ENCODE measurements at regions not wholly inside any gene's neighbourhood (a gene's known extent, or its start where the extent isn't known, plus 50 kb on each side); places are given as distances from the start of the nearest gene placed in this dataset.

DNA sequence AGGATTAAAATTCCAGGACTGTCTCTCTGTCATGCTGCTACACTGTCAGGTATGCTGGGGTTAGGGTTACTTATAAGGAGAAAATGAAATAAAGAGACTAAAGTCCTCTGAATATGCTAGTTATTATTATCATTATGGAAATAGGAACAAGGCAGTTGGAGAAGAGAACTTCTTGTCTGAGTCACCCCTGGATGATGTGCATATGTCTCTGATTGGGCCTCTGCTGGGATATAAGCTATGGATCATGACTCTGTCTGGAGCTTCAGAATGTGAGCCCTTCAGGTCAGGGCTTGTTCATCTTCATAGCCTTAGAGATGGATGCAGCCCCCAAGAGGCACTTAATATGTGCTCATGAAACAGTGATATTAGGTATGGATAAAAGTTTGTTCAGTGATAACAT lies 569.6 kb downstream of the EPHB1 start:
- TF ChIP-seq, protein P1, sequence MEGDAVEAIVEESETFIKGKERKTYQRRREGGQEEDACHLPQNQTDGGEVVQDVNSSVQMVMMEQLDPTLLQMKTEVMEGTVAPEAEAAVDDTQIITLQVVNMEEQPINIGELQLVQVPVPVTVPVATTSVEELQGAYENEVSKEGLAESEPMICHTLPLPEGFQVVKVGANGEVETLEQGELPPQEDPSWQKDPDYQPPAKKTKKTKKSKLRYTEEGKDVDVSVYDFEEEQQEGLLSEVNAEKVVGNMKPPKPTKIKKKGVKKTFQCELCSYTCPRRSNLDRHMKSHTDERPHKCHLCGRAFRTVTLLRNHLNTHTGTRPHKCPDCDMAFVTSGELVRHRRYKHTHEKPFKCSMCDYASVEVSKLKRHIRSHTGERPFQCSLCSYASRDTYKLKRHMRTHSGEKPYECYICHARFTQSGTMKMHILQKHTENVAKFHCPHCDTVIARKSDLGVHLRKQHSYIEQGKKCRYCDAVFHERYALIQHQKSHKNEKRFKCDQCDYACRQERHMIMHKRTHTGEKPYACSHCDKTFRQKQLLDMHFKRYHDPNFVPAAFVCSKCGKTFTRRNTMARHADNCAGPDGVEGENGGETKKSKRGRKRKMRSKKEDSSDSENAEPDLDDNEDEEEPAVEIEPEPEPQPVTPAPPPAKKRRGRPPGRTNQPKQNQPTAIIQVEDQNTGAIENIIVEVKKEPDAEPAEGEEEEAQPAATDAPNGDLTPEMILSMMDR (conservative IDR thresholded peaks at IDR 0.05; ENCODE audit: low read length), result no peak
- TF ChIP-seq EZH2phosphoT487 (IDR thresholded peaks at IDR 0.05; ENCODE audit: borderline replicate concordance), result no peak

Measured in Loucy (cell line).